Activated CD8-positive, alpha-beta memory T cell treated with anti-CD3 and anti-CD28 coated beads, Interleukin-2, amount 10 ng/mL, durations not matched to agents 7 days and 5 days (primary cell): ENCODE measurements at regions not wholly inside any gene's neighbourhood (a gene's known extent, or its start where the extent isn't known, plus 50 kb on each side); places are given as distances from the start of the nearest gene placed in this dataset.

Experiments
- ATAC-seq: fragments of 150-1000 bp; cut with Tn5 transposase; one replicate; pipeline ENCODE4 v1.10.0; 2021; ENCODE audit warnings: moderate library complexity
- CTCF ChIA-PET: fragments of 350-600 bp; sonication (Branson Sonifier 250); formaldehyde crosslinking; loops from one replicate; lab custom pipeline; 2021; ENCODE audit warnings: antibody characterized with exemption; lab: Charles Lee
- DNase-seq: peaks from one replicate; pipeline ENCODE4 v3.0.0-alpha.2; 2020
- H3K27ac Mint-ChIP-seq: one replicate; pipeline ENCODE4 v1.8.0; 2021; ENCODE audit warnings: mild to moderate bottlenecking, mixed read lengths
- H3K27me3 Mint-ChIP-seq: one replicate; pipeline ENCODE4 v1.8.0; 2021; ENCODE audit warnings: mixed read lengths
- H3K36me3 Mint-ChIP-seq: one replicate; pipeline ENCODE4 v1.8.0; 2021; ENCODE audit warnings: mild to moderate bottlenecking, mixed read lengths
- H3K4me1 Mint-ChIP-seq: one replicate; pipeline ENCODE4 v1.8.0; 2021; ENCODE audit warnings: mixed read lengths
- H3K4me3 Mint-ChIP-seq: one replicate; pipeline ENCODE4 v1.8.0; 2021; ENCODE audit warnings: mild to moderate bottlenecking, moderate library complexity, mixed read lengths
- H3K9me3 Mint-ChIP-seq: one replicate; pipeline ENCODE4 v1.8.0; 2022; ENCODE audit warnings: low read depth, mixed read lengths

DNA sequence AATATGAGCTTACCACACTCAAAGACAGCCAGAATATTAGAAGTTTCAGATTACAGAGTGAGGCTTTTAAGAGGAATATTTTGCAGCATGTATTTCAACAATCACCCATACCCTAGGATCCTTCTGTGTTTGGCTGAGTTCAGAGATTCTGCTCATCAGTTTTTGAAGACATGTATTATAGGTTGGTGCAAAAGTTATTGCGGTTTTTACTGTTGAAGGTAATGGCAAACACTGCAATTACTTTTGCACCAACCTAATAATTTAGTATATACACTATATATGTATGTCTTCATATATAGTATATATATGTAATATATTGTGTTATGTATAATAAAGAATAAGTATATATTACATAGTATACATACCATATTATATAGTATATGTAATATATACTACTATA lies 435.1 kb downstream of the IRS2 start:
- Mint-ChIP-seq H3K36me3 (no peaks in the 10 kb centered on the region), H3K27me3 (no peaks in the 10 kb centered on the region), H3K4me3 (no peak overlapping the region), H3K27ac (no peak overlapping the region), H3K9me3 (no peaks in the 10 kb centered on the region), H3K4me1 (no peaks in the 10 kb centered on the region)
- CTCF ChIA-PET: no interaction called here
- DNase-seq: no peak
- ATAC-seq: no peak

DNA sequence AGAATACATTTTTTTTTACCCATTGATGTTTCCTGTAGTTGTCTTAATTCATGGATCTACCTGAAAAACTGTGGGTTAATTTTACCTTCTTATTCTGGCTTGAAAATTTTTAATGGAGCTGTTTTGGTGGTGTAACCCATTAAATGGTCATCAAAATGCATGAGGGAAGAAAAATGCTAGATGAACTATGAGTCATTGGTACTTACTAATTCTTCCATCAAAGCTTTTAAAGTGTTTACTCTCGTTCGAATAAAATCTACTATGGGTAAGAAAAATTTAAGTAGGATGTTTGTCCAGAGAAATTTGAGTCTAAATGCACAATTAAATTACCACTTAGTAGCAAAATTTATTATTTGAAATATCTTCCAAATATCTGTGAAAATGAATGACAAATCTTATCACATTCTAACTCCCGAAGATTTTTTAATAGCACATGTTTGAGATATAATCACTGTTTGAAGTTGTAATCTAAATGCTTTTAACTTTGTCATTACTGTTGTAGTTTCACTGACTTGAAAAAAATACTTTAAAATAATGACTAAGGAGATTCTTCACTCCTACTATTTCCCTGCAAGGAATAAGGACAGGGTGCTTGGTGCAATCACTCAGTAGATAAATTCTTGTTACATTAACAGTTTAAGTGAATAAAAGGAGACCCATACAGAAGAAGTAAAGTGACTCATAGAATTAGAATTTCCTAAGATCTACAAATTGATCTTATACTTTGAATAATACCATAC lies 437.7 kb downstream of the IRS2 start:
- no peaks in the 10 kb centered on the region for H3K36me3 Mint-ChIP-seq
- ATAC-seq (no peak), DNase-seq (no peak)
- no peaks in the 10 kb centered on the region for H3K4me1 Mint-ChIP-seq
- no peak overlapping the region for H3K4me3 Mint-ChIP-seq
- CTCF ChIA-PET: no interaction called here
- no peak overlapping the region for H3K27ac Mint-ChIP-seq
- no peaks in the 10 kb centered on the region for H3K27me3 Mint-ChIP-seq
- no peaks in the 10 kb centered on the region for H3K9me3 Mint-ChIP-seq

DNA sequence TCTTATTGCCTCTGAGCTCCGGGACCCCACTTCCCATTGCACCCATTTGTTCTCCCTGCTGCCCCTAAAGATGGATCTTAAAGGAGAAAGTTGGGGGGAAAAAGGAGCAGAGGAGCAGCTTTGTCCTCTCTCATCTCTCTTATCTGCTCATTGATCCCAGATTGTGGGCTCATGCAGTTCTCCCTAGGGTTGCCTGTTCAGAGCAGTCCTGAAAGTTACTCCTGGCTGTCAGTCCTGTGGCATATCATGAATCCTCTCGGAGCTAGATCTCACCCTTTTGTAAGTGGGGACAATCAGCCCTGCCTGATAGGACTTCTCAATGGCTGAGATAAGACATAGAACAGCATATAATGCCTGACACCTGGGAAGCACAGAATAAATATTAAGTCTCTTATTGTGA lies 440.3 kb downstream of the IRS2 start:
- CTCF ChIA-PET: no interaction called here
- H3K27me3 Mint-ChIP-seq: no peaks in the 10 kb centered on the region
- DNase-seq (no peak), ATAC-seq (no peak)
- H3K27ac Mint-ChIP-seq: no peak overlapping the region
- H3K4me3 Mint-ChIP-seq: no peak overlapping the region
- no peaks in the 10 kb centered on the region for H3K4me1 Mint-ChIP-seq
- no peaks in the 10 kb centered on the region for H3K9me3 Mint-ChIP-seq
- no peaks in the 10 kb centered on the region for H3K36me3 Mint-ChIP-seq

DNA sequence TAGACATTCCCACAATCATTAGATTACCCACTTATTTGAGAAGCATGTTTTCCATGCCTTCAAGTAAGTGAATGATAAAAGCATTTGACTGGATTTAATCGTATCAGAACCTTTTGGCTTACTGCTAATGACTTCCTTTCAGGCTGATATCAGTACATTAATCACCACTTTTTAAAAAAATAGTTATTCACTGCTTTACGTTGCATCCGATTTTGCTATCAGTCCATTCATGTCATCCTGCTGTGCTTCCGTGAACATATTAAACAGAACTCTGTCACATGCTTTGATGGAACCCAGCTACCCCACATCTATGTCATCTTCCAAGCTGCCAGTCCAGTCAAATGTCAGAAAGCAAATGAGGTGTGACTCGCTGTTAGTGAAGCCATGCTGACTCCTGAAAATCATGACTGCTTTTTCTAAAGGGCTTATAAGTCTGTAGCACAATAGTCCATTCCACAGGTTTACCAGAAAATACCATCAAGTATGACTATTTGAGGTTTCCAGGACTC lies 440.9 kb downstream of the IRS2 start:
- Mint-ChIP-seq H3K4me3 (no peak overlapping the region), H3K4me1 (no peaks in the 10 kb centered on the region), H3K9me3 (no peaks in the 10 kb centered on the region), H3K36me3 (no peaks in the 10 kb centered on the region), H3K27me3 (no peaks in the 10 kb centered on the region), H3K27ac (no peak overlapping the region)
- no peak for ATAC-seq
- CTCF ChIA-PET: no interaction called here
- DNase-seq: no peak

DNA sequence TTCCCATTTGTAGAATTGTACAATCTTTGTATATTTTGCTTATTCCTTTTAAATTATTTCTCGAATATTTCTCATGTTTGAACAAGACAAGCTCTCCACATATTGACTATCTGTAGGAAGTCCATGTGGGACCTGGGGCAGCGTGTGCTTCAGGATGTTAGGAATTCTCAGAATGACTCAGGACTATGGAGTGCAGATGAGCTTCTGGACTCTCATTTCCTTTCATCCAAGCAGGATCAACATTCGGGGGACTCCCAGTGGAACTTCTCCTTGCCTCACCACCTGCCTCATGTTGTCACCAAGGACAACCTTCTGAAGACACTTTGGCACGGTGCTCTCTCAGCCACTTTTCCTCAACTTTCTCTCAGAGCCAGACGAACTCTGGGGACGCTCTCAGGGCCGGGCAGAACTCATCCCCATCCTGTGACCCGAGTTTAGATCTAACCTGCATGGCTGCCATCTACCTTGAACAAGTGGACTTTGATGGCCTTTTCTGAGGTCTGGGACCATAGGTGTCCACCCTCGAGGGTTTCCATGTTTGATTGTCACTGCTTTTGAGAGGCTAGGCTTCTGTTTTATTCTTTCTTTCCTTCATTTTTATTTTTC lies 441.7 kb downstream of the IRS2 start:
- Mint-ChIP-seq H3K36me3 (no peaks in the 10 kb centered on the region), H3K9me3 (no peaks in the 10 kb centered on the region), H3K27ac (no peak overlapping the region), H3K27me3 (no peaks in the 10 kb centered on the region), H3K4me1 (no peaks in the 10 kb centered on the region), H3K4me3 (no peak overlapping the region)
- CTCF ChIA-PET: no interaction called here
- DNase-seq (no peak), ATAC-seq (no peak)

DNA sequence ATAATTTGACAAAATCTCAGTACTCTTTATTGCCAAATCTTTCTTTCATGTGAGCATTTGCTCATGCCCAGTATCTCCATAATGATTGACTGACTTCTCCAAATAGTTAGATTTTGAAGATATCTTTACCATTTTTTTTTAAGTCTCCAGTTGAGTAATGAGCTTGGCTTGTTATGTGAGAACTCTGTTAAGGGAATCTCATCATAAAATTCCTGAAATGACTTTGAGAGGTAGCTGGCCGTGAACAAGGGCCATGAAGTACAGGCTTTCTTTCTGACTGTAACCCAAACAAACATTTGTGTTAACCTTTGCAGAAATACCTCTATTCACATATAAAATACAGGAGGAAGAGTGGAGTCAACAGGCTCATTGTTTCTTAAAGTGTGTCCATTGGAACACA lies 449.7 kb downstream of the IRS2 start:
- Mint-ChIP-seq H3K9me3 (no peaks in the 10 kb centered on the region), H3K36me3 (no peaks in the 10 kb centered on the region), H3K4me1 (no peaks in the 10 kb centered on the region), H3K4me3 (no peak overlapping the region), H3K27ac (no peak overlapping the region), H3K27me3 (no peaks in the 10 kb centered on the region)
- DNase-seq (no peak), ATAC-seq (no peak)
- CTCF ChIA-PET: no interaction called here

DNA sequence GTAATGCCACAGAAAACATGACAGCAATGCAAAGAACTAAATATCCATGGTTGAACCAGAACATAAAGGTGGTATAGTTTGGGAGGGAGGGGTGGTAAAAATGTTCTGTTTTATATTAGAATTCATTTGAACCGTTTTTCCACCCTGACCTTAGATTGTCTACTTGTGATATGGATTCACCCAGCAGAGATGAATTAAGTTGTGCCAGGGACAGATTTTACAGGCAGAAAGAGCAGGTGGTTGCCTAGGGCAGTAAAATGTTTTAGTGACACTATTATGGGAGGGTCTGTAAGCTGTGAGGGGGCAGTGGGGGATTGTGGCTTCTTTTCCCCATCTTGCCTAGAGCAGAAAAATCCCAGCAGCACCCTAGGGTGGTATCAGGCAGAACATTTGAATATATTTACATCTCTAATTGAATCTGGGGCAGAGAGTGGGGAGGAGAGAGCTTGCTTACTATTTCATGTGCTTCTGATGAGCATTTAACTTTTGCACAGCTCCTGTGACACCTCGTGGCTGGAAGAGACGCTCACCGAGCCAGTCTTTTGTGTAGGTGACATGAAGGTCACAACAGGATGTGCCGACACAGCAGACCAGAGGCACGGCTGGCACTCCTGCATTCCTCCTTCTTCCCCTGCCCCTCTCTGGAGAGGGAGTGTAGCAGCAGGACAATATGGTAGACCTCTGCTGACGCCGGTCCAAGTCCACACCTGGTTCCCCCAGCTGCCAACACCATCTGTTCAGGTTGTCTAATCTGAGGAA lies 452.3 kb downstream of the IRS2 start:
- CTCF ChIA-PET: no interaction called here
- Mint-ChIP-seq H3K4me1 (no peaks in the 10 kb centered on the region), H3K27ac (no peak overlapping the region), H3K4me3 (no peak overlapping the region), H3K36me3 (no peaks in the 10 kb centered on the region), H3K27me3 (no peaks in the 10 kb centered on the region), H3K9me3 (no peaks in the 10 kb centered on the region)
- DNase-seq (no peak), ATAC-seq (no peak)

DNA sequence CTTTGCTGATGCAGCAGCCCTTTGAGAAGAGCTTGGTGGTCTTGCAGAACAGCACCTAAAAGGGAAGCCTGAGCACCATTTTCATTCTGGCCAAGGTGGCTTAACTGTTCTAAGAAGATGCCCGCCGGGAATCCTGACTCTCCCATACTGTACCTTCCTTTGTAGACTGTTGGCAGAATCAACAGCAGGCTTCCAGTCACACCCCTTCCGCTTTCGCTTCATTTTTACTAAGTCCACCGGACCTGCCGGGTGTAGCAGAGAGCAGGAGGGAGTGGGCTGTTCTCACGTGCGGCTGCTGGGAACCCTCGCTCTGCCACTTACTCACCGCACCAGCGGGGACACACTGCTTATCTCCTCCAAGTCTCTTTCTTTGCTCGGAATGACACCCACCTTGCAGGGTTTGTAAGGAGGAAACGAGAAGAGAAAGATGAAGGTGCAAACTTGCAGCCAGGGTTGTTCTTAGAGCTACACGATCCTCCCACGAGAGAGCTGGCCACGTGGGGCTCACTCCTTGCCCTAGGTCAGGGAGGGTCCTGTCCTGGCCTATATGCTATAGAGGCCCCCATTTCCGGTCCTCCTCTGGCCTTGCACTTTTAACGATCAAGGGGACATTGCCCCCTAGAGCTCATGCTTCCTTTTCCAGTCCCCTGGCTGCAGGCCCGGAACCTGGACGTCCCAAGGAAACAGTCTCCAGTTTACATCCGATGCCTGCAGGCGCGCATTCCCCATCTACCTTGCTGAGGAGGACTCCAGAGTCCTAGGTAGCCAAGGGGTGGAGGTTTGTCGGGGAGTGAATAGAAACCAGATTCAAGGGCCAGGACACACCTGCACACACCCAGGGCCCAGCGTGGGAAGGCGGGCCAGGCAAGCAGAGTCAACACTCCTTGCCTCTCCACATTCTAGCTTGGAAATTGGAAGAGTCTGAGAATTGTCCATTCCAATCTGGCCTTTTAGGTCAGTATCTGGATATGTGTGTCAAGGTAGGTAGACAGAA lies 453.6 kb downstream of the IRS2 start:
- DNase-seq: no peak
- Mint-ChIP-seq H3K36me3 (no peaks in the 10 kb centered on the region), H3K27ac (no peak overlapping the region), H3K4me1 (no peaks in the 10 kb centered on the region), H3K9me3 (no peaks in the 10 kb centered on the region), H3K4me3 (no peak overlapping the region), H3K27me3 (no peaks in the 10 kb centered on the region)
- no peak for ATAC-seq
- CTCF ChIA-PET: no interaction called here

DNA sequence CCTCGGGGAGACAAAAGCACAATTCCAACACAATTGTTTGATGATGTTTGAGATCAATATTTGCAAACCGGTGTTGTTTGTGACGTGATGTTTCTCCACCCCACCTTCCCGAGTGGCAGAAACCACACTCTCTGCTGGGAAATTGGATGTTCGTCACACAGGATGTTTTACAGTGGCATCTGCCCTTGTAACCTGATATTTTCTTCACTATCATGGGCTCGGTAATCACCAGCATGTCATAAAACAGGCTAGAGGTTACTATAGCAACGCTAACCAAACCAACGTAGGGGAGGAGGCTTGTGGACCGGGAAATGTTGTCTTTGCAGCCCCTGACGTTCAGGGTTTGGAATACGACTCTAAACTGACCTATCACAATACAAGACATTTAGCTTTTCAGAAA lies 454.5 kb downstream of the IRS2 start:
- CTCF ChIA-PET: no interaction called here
- ATAC-seq: no peak
- DNase-seq: no peak

DNA sequence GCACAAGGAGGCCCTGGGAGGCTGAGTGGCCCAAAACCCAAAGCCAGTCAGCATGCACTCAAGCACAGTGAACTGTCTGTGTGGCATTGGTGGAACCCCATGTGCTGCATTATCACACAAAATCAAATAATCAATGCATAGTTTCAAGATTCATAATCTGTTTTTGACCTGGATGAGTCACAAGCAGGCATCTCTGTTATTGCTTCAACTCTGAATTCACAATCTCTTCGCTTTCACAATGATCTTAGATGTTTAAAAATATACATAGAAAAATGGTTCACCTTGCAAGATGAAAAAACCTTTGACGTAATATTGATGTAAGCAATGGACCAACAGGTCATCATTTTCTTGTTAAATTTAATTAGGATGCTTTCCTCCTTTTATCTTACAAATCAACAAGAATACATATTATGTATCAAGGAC lies 455.4 kb downstream of the IRS2 start:
- Mint-ChIP-seq H3K4me1 (no peaks in the 10 kb centered on the region), H3K27ac (no peak overlapping the region), H3K27me3 (no peaks in the 10 kb centered on the region), H3K4me3 (no peak overlapping the region), H3K9me3 (no peaks in the 10 kb centered on the region), H3K36me3 (no peaks in the 10 kb centered on the region)
- ATAC-seq (no peak), DNase-seq (no peak)
- CTCF ChIA-PET: no interaction called here

More for the DNA sequence above, 454.5 kb downstream of the IRS2 start:
- H3K36me3 Mint-ChIP-seq: no peaks in the 10 kb centered on the region
- no peaks in the 10 kb centered on the region for H3K27me3 Mint-ChIP-seq
- H3K27ac Mint-ChIP-seq: no peak overlapping the region
- H3K4me1 Mint-ChIP-seq: no peaks in the 10 kb centered on the region
- H3K9me3 Mint-ChIP-seq: no peaks in the 10 kb centered on the region
- H3K4me3 Mint-ChIP-seq: no peak overlapping the region

DNA sequence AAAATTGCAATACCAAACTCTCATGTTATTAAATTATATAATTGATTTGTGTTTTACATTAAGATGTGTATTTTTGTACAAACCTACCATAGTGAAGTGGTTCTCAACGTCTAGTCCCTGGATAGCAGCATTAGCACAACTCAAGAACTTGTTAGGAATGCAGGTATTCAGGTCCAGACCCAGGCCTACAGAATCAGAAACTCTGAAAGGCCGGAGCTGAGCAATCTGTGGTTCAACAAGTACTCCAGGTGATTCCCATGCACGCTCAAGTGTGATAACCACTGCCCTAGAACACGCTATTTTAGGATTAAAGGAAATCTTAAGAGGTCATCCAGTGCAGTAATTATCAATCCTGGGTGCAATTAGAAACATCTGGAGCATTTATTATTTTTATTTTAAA lies 456.3 kb downstream of the IRS2 start:
- DNase-seq (no peak), ATAC-seq (no peak)
- H3K9me3 Mint-ChIP-seq: no peaks in the 10 kb centered on the region
- H3K4me1 Mint-ChIP-seq: no peaks in the 10 kb centered on the region
- no peaks in the 10 kb centered on the region for H3K36me3 Mint-ChIP-seq
- no peak overlapping the region for H3K27ac Mint-ChIP-seq
- no peak overlapping the region for H3K4me3 Mint-ChIP-seq
- CTCF ChIA-PET: no interaction called here
- H3K27me3 Mint-ChIP-seq: no peaks in the 10 kb centered on the region

DNA sequence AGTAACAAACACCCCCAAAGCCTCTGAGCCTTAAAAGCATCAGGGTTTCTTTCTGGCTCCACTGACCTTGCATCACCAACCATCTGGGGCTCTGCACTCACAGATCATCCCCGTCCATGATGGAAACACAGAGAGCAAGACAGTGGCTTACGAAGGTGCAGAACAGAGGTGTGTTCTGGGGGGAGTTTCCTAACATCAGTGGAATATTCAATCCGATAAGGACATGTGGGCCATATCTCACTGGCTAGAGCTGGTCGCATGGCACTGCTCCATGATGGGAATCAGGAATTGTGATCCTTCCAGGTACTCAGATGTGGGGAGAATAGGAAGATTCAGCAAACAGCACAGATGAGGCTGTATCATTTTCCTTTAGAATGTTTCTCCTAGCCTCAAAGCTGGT lies 457.2 kb downstream of the IRS2 start:
- Mint-ChIP-seq H3K4me1 (no peaks in the 10 kb centered on the region), H3K36me3 (no peaks in the 10 kb centered on the region), H3K9me3 (no peaks in the 10 kb centered on the region), H3K4me3 (no peak overlapping the region), H3K27me3 (no peaks in the 10 kb centered on the region), H3K27ac (no peak overlapping the region)
- CTCF ChIA-PET: no interaction called here
- DNase-seq (no peak), ATAC-seq (no peak)

DNA sequence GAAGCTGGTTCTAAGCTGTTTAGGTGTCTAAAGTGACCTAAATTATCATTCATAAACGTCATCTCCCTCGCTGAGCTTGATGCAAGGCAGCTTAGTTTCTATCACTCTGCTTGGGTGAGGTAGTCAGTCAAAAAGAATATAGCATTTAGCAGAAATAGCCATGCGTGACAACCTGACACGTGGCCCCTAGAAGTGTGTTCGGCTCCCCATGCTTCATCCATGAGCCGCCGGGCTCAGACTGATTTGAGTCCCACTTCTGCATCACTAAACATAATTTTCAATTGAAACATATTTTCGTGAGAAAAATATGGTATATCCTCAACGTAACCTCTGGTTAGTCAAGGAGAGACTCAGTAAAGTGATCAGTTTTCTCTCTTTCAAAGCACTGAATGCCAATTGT lies 459.8 kb downstream of the IRS2 start:
- CTCF ChIA-PET: no interaction called here
- Mint-ChIP-seq H3K9me3 (no peaks in the 10 kb centered on the region), H3K4me1 (no peaks in the 10 kb centered on the region), H3K27me3 (no peaks in the 10 kb centered on the region), H3K27ac (no peak overlapping the region), H3K4me3 (no peak overlapping the region), H3K36me3 (no peaks in the 10 kb centered on the region)
- ATAC-seq: no peak
- DNase-seq: no peak
